Endometrial microvascular endothelial cells (primary cell): ENCODE measurements at regions not wholly inside any gene's neighbourhood (a gene's known extent, or its start where the extent isn't known, plus 50 kb on each side); places are given as distances from the start of the nearest gene placed in this dataset.

Source experiments
- in situ Hi-C: cut with HindIII; loops from 2 replicates; pipeline ENCODE4 v1.10.0; 2017; ENCODE audit warnings: low sequenced_read_pairs, low pct_unique_long_range_greater_than_20kb; ENCODE audit errors: inconsistent ontology term

DNA sequence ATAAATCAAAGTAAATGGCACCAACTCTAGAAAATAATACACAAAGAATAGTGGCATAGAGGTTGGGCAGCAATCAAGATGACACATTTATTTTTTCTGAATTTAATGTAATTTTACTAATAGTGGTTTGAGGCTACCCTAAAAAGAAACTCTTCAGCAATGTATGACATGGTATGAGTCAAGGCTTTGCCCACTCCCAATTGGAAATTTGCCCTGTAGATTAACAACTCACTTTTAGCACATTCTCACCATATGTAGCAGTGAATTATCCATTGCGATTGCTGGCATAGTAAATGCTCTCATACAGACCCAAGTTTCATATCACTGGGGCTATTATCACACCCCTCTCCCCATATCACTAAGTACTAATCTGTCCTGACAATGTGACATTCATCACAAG is 832.1 kb upstream of the ZNF608 start:
- in situ Hi-C loops, result no loop called here

DNA sequence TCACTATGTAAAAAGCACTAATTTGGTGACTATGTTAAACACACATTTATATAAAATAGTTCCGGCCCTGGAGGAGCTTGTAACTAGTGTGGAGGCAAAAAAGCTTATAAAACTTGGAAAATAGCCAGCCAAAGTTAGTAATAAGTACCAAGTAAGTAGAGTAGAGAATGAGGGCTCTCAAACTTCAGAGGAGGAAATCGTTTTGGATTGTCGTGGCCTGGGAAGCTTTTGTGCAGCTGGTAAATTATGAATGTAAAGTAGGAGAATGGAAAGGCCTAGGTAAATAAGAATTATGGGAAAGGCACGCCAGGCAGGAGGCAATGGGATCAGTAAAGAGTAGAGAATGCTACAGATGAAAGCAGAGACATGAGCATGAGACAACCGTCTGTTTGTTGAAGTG is 832.7 kb upstream of the ZNF608 start:
- in situ Hi-C loops, result no loop called here

DNA sequence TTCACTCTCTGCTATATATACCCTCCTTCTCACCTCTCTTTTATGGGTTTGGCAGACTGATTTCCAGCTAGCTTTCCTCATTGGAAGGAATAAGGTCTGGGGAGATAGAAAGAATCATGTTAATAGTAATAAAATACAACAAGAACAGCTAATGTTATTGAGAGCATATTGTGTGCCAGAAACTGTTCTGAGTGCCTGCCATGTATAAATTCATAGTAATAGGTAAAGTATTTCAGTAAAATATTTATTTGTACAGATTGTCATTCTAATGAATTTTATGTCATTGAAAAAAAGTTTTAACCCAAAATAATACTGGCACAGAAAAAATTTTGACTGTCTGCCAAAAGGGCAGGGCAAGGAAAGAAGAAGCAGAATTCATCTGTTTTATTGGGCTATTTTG is 834.9 kb upstream of the ZNF608 start:
- in situ Hi-C loops, result no loop called here

DNA sequence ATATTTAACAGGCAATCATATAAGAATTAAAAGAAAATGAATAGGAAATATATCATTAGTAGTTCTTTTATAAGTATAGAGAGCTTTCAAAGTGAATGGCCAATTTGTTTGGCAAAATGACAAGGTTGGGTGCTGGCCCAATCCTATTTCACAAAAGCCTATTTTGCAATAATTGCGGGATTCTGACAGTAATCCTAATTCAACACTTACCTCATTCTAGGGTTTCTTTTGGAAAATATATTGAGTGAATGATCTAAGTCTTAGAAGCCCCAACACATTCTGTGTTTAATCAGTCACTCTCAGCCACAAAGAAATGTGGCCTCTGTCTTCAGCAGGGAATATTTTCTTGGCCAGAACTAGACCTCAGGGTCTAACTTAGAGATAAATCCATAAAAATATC is 835.9 kb upstream of the ZNF608 start:
- in situ Hi-C loops, result no loop called here

DNA sequence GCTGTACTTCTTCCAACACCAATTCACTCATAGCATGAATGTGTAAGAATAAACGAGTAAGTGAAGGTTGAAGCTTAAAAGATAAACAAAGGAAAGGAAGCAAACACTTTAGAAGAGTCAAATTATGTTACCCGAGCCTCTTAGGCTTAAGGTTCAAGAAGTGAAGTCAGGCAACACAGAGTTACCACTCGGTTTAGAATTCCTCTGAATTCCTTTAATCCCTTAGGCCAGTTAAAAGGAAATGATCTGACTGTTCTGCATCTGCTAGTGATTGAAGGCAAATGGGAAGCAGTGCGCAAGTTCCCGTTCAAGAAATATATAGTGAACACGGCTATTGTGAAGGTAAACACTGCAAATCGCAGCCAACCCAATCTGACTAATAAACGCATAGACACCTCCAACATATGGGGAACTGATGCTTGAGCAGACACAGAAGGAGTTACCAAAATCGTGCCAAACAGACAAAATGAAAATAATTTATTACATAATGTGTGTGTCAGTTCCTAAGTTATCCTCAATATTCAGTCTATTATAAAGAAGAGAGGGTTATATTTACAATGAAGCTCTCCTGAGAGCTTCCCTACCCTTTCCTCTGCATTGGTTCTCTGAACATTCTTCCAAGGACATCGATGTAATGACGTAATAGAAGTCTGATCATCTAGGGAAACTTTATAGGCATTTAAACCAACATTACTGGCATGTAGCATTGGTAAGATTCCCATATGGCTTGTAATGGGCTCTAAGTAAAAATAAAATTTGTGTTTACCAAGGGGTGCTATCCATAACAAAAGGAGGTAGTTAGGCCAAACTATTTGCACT is 837.1 kb upstream of the ZNF608 start:
- in situ Hi-C loops, result no loop called here

DNA sequence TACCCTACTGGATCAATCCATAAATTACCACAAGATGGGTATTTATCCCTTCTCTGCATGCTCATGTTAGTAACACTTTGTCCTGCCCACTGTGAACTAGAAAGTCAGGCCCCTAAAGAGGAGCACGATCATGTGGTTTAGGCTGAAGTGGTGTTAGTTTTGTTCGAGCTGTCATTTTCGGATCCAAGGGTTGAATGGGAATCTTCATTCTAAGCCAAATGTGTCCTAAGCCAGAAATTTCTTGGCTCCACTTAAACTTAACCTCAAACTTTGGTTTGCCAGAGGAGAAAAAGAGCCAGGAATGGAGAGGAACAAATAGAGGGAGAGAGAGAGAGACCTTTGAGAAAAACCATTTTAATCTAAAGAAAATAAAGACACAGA is 837.7 kb upstream of the ZNF608 start:
- in situ Hi-C loops, result no loop called here

DNA sequence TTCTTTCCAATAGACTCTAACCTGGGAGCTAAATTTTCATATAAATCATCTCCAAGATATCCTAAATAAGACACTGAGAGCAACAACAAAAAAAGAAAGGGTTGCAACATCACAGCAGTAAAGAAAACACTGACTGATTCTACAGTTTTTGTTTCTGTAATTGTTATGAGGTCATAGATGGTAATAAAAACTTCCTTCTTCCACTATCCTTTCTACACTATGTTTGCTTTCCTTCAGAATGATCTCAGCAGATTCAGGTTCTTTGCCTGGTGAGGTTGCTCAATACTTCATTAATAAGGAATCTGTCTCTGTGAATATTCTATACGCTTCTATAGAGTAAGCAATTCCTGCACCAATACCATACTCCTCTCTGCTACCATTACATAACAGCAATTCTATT is 835.6 kb upstream of the GRAMD2B start:
- in situ Hi-C loops, result no loop called here

DNA sequence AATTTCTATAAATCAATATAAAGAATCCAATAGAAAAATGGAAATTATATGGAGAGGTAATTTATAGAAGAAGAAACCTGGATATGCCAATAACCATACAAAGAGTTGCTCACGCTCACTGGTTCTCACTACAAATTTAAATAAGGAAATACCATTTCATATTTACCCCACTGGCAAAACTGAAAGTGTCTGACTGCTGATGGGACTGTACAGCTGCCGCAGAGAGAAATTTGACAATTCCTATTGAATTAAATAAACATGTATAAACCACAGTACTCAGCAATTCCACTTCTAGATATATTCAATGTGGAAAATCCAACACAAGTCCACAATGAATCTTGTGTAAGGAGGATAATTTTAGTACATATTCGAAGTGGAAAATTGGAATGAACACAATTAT is 830.4 kb upstream of the GRAMD2B start:
- in situ Hi-C loops, result no loop called here

DNA sequence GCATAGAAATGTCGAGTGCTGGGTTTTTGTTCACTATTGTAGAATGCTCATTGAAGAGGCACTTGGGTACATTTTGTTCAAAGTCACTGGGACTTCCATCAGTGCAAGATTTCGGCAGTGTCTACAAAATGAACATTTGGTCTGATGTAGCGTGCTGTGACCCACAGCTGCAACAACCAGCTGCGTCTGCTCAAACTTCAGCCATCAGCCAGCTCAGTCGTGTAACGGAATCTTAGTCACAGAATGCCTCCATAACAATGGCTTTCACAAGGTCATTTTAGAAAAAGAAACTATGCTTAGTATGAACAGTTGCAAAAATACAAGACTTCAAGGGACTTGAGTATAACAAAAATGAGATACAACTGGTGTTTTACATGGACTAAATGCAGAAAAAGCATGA is 828.1 kb upstream of the GRAMD2B start:
- in situ Hi-C loops, result no loop called here

DNA sequence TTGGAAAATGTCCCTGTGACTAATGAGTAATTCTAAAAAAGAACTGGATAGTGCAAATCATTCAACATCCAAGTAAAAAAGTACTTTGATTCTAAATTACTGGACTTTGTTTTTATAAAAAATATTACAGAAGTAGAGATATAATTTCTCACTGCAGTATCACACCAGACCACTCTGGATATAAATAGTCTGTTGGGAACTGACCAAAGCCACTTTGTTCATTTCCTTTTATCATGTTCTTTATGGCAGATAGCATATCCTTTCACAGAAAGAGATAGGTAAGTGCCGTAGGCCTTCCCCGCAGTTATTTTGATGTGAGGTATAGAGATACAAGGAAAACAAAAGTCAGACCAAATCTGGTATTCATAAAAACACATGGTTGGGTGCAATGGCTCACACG is 827.4 kb upstream of the GRAMD2B start:
- in situ Hi-C loops, result no loop called here

DNA sequence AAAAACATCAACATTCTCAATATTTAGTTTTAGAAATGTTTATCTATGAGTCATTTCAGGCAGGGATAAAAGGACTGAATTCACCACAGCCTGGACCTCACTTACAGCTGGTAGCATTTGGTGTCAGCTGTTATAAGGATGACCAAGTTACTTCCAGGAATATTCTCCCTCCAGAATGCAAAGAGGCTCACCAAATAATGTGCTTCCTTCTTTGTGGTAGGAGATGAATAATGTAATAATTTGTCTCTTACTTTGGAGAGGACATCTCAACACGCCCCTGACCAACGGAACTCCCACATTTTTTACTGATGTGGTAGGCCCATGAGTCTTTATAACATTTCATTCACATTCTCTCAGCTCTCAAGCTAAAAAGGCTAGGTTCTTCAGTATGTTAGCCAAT is 825.9 kb upstream of the GRAMD2B start:
- in situ Hi-C loops, result no loop called here

DNA sequence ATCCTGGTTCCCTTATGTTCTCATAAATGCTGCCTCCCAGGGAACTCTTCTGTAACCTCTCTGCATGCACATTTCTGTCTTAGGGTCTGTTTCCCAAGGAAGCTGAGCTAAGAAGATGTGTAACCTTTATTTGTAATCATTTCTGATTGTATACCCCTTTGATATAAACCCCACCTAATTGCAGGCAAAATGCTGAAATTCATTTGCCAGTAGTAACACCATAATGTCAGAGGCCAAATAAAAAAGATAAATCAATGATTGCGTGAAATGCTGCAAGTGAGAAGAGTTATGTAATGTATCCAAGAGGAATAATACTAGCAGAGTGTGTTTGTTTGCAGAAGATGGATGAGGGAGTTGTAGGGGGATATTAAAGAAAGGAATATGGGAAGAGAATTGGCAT is 822.6 kb upstream of the GRAMD2B start:
- in situ Hi-C loops, result no loop called here

DNA sequence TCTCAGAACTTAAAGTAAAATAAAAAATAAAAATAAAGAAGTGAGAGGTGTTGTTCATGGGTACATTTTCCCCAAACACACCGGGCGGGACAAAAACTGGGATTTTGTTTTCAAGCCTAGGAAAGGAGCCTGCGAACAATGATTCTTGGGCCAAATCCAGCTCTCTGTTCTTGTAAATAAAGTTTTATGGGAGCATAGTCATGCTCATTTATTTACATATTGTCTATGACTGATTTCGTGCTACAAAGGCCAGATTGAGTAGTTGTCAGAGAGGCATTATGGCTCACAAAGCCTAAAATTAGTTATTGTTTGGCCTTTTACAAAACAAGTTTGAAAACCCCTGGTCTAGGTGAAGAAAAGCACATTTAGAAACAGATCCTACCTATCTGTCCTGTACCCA is 821.0 kb upstream of the GRAMD2B start:
- in situ Hi-C loops, result no loop called here

DNA sequence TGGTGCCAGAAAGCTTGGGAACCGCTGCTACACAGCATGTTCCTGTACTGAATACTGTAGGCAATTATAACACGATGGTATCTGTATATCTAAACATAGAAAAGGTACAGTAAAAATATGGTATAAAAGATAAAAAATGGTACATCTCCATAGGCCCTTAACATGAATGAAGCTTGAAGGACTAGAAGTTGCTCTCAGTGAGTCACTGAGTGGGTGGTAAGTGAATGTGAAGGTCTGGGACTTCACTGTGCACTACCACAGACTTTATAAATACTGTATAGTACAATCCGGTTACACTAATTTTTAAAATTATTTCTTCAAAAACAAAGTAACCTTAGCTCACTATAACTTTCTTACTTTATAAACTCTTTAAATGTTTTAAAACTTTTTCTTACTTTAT is 819.9 kb upstream of the GRAMD2B start:
- in situ Hi-C loops, result no loop called here

DNA sequence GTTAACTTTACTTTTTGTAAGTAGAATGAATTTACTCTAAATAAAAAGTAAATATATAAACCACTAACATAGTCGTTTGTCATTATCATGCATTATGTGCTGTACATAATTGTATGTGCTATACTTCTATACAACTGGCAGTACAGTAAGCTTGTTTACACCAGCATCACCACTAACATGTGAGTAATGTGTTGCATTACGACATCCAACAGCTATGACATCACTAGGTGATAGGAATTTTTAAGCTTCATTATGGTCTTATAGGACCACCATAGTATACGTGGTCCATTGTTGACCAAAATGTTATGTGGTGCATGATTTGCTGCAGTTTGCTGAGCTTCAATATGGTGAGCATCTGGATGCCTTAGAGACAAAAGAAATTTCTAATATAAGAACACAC is 819.1 kb upstream of the GRAMD2B start:
- in situ Hi-C loops, result no loop called here

DNA sequence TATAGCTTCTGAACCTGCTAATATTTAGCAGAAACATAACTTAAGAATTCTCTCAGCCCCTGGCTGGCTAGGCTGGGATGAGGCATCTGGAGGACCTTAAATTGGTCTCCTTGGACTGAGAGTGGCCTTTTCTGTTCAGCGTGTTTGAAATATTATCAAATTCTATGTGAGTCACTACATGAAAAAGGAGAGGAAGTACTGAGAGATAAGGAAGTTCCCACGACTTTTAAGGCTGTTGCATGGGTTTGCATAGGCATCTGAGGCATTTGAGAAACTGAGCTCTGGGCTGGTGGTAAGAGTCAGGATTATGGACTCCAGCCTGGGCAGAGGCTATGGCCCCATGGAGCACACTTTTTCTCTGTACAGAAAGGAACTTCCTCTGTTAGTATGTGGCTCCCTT is 816.2 kb upstream of the GRAMD2B start:
- in situ Hi-C loops, result no loop called here

DNA sequence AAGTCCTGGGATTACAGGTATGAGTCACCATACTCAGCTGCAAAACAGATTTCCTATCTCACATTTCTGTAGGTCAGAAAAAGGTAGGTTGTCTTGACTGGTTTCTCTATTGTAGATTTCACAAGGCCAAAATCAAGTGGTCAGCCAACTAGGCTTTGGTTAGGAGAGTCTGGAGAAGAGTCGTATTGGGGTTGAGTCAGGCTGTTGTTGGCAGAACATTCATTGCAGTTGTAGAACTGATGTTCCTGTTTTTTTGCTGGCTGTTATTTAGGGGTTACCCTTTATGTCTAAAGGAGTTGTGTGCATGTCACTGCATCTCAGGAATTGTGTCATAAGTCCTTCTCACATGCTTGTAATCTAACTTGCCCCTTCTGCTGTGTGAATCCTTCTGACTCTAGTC is 814.2 kb upstream of the GRAMD2B start:
- in situ Hi-C loops, result no loop called here

DNA sequence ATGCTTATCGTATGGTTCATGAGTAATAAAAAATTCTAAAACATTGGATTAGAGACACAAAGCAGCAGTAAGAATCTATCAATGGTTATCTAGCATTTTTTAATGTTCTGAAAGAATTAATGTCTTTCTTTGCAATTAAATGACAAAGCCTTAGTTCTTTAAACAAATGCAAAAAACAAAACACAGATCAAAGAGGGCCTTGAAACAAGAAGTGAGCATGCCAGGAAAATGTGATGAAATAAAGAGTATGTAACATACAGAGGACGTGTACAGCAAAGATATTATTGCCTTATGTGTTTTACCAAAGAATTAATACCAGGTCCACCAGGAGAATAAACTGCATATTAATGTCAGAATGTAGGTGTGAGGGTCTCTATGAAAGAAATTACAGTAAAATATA is 812.3 kb upstream of the GRAMD2B start:
- in situ Hi-C loops, result no loop called here

DNA sequence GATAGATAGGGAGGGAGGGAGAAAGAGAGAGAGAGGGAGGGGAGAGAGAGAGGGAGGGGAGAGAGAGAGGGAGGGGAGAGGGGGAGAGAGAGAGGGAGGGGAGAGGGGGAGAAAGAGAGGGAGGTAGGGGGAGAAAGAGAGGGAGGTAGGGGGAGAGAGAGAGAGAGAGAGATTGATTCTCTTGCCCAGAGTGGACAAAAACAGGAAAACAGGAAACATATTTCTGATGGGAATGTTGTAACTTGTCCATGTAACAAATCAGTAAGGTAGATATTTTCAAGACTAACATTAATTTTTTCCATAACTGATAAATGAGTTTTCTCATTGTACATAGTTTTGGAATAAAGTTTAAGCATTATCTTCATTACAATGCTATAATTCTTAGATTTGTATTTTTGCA is 811.7 kb upstream of the GRAMD2B start:
- in situ Hi-C loops, result no loop called here

DNA sequence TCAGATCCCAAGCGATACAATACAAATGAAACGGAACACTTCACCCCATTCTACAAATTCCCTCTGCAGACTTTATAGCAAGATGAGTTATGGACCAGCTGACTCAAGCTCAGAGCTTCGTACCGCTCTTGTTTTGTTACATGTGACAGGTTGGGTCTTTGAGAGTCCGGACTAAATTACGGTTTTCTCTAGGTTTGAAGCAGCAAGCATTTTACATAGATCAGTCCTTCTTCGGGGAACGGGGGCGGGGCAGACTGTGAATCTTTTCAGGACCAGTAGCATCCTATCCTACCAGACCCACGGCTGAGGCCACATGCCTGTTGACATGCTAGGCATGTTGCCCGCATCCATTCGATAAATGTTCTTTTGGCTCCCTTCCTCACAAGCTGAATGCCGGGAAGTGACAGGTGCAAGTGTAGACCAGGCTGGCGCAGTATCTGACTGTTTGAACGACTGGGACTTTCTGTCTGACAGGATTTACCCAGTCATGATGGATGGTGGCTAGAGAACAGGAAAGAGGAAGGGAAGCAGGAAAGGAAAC is 811.0 kb upstream of the GRAMD2B start:
- in situ Hi-C loops, result no loop called here

DNA sequence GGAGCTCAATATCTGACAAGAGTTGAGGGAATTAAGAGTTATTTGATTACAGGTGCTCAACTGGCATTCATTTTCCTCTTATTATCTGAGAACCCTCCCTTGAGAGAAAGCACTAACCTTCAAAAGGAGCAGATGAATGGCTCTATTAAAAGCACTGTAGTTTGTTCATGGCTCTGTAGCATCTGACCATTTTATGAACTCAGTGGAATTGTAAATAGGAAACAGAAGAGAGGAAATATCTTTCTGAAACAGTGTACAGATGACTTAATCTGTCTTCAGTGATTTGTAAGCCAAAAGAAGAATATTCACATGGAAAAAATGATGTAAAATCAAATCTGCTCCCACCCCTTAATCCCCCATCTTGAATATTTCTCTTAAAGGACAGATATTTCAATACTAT is 810.4 kb upstream of the GRAMD2B start:
- in situ Hi-C loops, result no loop called here
